GM12872 (cell line): ENCODE measurements at regions not wholly inside any gene's neighbourhood (a gene's known extent, or its start where the extent isn't known, plus 50 kb on each side); places are given as distances from the start of the nearest gene placed in this dataset.

Experiments
- CTCF ChIP-seq: IDR thresholded peaks from 3 replicates; pipeline ENCODE4 v1.5.1; 2011; ENCODE audit warnings: low read depth, mild to moderate bottlenecking, low read length, moderate library complexity; ENCODE audit not compliant: insufficient read depth

- TF ChIP-seq CTCF = no peak
These were observed 218.3 kb upstream of the CRY1 start for GRCh38 chr12:107311682-107312081.

- no peak for TF ChIP-seq CTCF
These were observed 224.6 kb upstream of the CRY1 start for GRCh38 chr12:107317751-107318555.

- TF ChIP-seq CTCF = no peak
These were observed 225.1 kb upstream of the CRY1 start for GRCh38 chr12:107318556-107318805.

- no peak for TF ChIP-seq CTCF
These were observed 225.6 kb upstream of the CRY1 start for GRCh38 chr12:107318806-107319532.

- no peak for TF ChIP-seq CTCF
These were observed 226.2 kb upstream of the CRY1 start for GRCh38 chr12:107319533-107320032.

- no peak for TF ChIP-seq CTCF
These were observed 226.9 kb upstream of the CRY1 start for GRCh38 chr12:107320033-107320928.
